Karpas-422 (cell line): ENCODE measurements at regions not wholly inside any gene's neighbourhood (a gene's known extent, or its start where the extent isn't known, plus 50 kb on each side); places are given as distances from the start of the nearest gene placed in this dataset.

ENCODE experiments used
- DNase-seq: peaks from one replicate; pipeline ENCODE4 v3.0.0-alpha.2; 2015
- H2AFZ ChIP-seq: fragments of 200-600 bp; sonication (generic); 2 replicates; pipeline ENCODE4 v1.6.1; 2014; ENCODE audit warnings: antibody characterized with exemption, low read length, mixed read lengths
- H3K27ac ChIP-seq: fragments of 200-600 bp; sonication (generic); 2 replicates; pipeline ENCODE4 v1.5.1; 2014; ENCODE audit warnings: mild to moderate bottlenecking, low read length, moderate library complexity
- H3K27me3 ChIP-seq: fragments of 200-600 bp; sonication (generic); 2 replicates; pipeline ENCODE4 v1.6.1; 2014; ENCODE audit warnings: low read length, mixed read lengths
- H3K36me3 ChIP-seq: fragments of 200-600 bp; sonication (generic); 2 replicates; pipeline ENCODE4 v1.6.1; 2014; ENCODE audit warnings: low read length, mixed read lengths; ENCODE audit not compliant: insufficient read depth
- H3K4me1 ChIP-seq: fragments of 200-600 bp; sonication (generic); 2 replicates; pipeline ENCODE4 v1.6.1; 2014; ENCODE audit warnings: mild to moderate bottlenecking, low read length, mixed read lengths
- H3K4me2 ChIP-seq: fragments of 200-600 bp; sonication (generic); 2 replicates; pipeline ENCODE4 v1.6.1; 2014; ENCODE audit warnings: low read length, low read depth, mild to moderate bottlenecking; ENCODE audit not compliant: poor library complexity, severe bottlenecking
- H3K4me3 ChIP-seq: fragments of 200-600 bp; sonication (generic); 2 replicates; pipeline ENCODE4 v1.5.1; 2014; ENCODE audit warnings: mild to moderate bottlenecking, antibody characterized with exemption, low read length, mixed read lengths
- H3K79me2 ChIP-seq: fragments of 200-600 bp; sonication (generic); 2 replicates; pipeline ENCODE4 v1.6.1; 2014; ENCODE audit warnings: mild to moderate bottlenecking, low read length, mixed read lengths
- H3K9ac ChIP-seq: fragments of 200-600 bp; sonication (generic); 2 replicates; pipeline ENCODE4 v1.6.0; 2014; ENCODE audit warnings: low read length
- H3K9me2 ChIP-seq: fragments of 200-600 bp; sonication (generic), shearing (Covaris generic); replicated peaks from 2 replicates; pipeline ENCODE4 v1.6.0; 2014; ENCODE audit warnings: mild to moderate bottlenecking, low read length, moderate library complexity; ENCODE audit not compliant: insufficient read depth
- H3K9me3 ChIP-seq: fragments of 300-700, 200-600 bp; sonication (generic); 2 replicates; pipeline ENCODE4 v1.6.1; 2014; ENCODE audit warnings: low read length, mixed read lengths
- H4K20me1 ChIP-seq: fragments of 200-600 bp; sonication (generic); 2 replicates; pipeline ENCODE4 v1.6.1; 2014; ENCODE audit warnings: mild to moderate bottlenecking, antibody characterized with exemption, low read length, low read depth; ENCODE audit not compliant: insufficient read depth

GRCh38 chr21:16789636-16790035 is 723.2 kb upstream of the CXADR start:
- DNase-seq: no peak
- Histone ChIP-seq H3K4me1 (no peaks in the 10 kb centered on the region), H4K20me1 (no peaks in the 10 kb centered on the region), H3K9me2 (no peaks in the 10 kb centered on the region), H3K4me3 (no peak overlapping the region), H3K4me2 (no peak overlapping the region), H3K9ac (no peak overlapping the region), H3K36me3 (no peaks in the 10 kb centered on the region), H3K27ac (no peak overlapping the region), H3K9me3 (peaks cover 22% of the 10 kb centered on the region), H3K79me2 (no peaks in the 10 kb centered on the region), H2AFZ (no peak overlapping the region), H3K27me3 (no peaks in the 10 kb centered on the region)

- H3K9me3 ChIP-seq: peaks cover 27% of the 10 kb centered on the region
- H2AFZ ChIP-seq: no peak overlapping the region
- no peak overlapping the region for H3K9ac ChIP-seq
- H3K27ac ChIP-seq: no peak overlapping the region
- no peaks in the 10 kb centered on the region for H4K20me1 ChIP-seq
- H3K4me3 ChIP-seq: no peak overlapping the region
- H3K4me1 ChIP-seq: no peaks in the 10 kb centered on the region
- H3K36me3 ChIP-seq: no peaks in the 10 kb centered on the region
- no peak overlapping the region for H3K4me2 ChIP-seq
- H3K9me2 ChIP-seq: no peaks in the 10 kb centered on the region
- no peak for DNase-seq
- H3K79me2 ChIP-seq: no peaks in the 10 kb centered on the region
- H3K27me3 ChIP-seq: no peaks in the 10 kb centered on the region
These were observed 720.7 kb upstream of the CXADR start for GRCh38 chr21:16792101-16792500.

- no peak for DNase-seq
These were observed 717.9 kb upstream of the CXADR start for GRCh38 chr21:16794950-16795349.

GRCh38 chr21:16796776-16797175 is 716.1 kb upstream of the CXADR start:
- H3K4me2 ChIP-seq: no peak overlapping the region
- no peaks in the 10 kb centered on the region for H3K4me1 ChIP-seq
- H3K9ac ChIP-seq: no peak overlapping the region
- H2AFZ ChIP-seq: no peak overlapping the region
- DNase-seq: no peak
- no peak overlapping the region for H3K27ac ChIP-seq
- H3K79me2 ChIP-seq: no peaks in the 10 kb centered on the region
- no peaks in the 10 kb centered on the region for H3K9me2 ChIP-seq
- H3K27me3 ChIP-seq: no peaks in the 10 kb centered on the region
- peaks cover 58% of the 10 kb centered on the region for H3K9me3 ChIP-seq
- H3K4me3 ChIP-seq: no peak overlapping the region
- H3K36me3 ChIP-seq: no peaks in the 10 kb centered on the region
- no peaks in the 10 kb centered on the region for H4K20me1 ChIP-seq

More at GRCh38 chr21:16794950-16795349, 717.9 kb upstream of the CXADR start:
- no peak overlapping the region for H3K27ac ChIP-seq
- no peaks in the 10 kb centered on the region for H3K79me2 ChIP-seq
- H3K9me2 ChIP-seq: no peaks in the 10 kb centered on the region
- peaks cover 43% of the 10 kb centered on the region for H3K9me3 ChIP-seq
- H3K4me2 ChIP-seq: no peak overlapping the region
- no peaks in the 10 kb centered on the region for H4K20me1 ChIP-seq
- no peaks in the 10 kb centered on the region for H3K27me3 ChIP-seq
- H3K36me3 ChIP-seq: no peaks in the 10 kb centered on the region
- H3K4me1 ChIP-seq: no peaks in the 10 kb centered on the region
- no peak overlapping the region for H3K9ac ChIP-seq
- no peak overlapping the region for H3K4me3 ChIP-seq
- H2AFZ ChIP-seq: no peak overlapping the region

GRCh38 chr21:16797540-16797939 is 715.3 kb upstream of the CXADR start:
- Histone ChIP-seq H3K4me3 (no peak overlapping the region), H3K36me3 (no peaks in the 10 kb centered on the region), H4K20me1 (no peaks in the 10 kb centered on the region), H3K27ac (no peak overlapping the region), H3K4me2 (no peak overlapping the region), H3K9me3 (peaks cover 59% of the 10 kb centered on the region), H3K79me2 (no peaks in the 10 kb centered on the region), H2AFZ (no peak overlapping the region), H3K9ac (no peak overlapping the region), H3K27me3 (no peaks in the 10 kb centered on the region), H3K4me1 (no peaks in the 10 kb centered on the region), H3K9me2 (no peaks in the 10 kb centered on the region)
- no peak for DNase-seq

GRCh38 chr21:16797966-16798365 is 714.9 kb upstream of the CXADR start:
- Histone ChIP-seq H3K4me1 (no peaks in the 10 kb centered on the region), H3K27ac (no peak overlapping the region), H3K9me2 (no peaks in the 10 kb centered on the region), H3K4me3 (no peak overlapping the region), H4K20me1 (no peaks in the 10 kb centered on the region), H3K36me3 (no peaks in the 10 kb centered on the region), H3K4me2 (no peak overlapping the region), H2AFZ (no peak overlapping the region), H3K27me3 (no peaks in the 10 kb centered on the region), H3K79me2 (no peaks in the 10 kb centered on the region), H3K9me3 (peaks cover 58% of the 10 kb centered on the region), H3K9ac (no peak overlapping the region)
- no peak for DNase-seq

GRCh38 chr21:16800536-16801275 is 712.1 kb upstream of the CXADR start:
- Histone ChIP-seq H3K27me3 (no peaks in the 10 kb centered on the region), H3K4me2 (no peak overlapping the region), H3K9ac (no peak overlapping the region), H3K9me2 (no peaks in the 10 kb centered on the region), H3K27ac (no peak overlapping the region), H3K4me3 (no peak overlapping the region), H4K20me1 (no peaks in the 10 kb centered on the region), H3K4me1 (no peaks in the 10 kb centered on the region), H3K9me3 (peaks cover 48% of the 10 kb centered on the region), H3K79me2 (no peaks in the 10 kb centered on the region), H2AFZ (no peak overlapping the region), H3K36me3 (no peaks in the 10 kb centered on the region)
- no peak for DNase-seq

GRCh38 chr21:16811011-16811410 is 701.8 kb upstream of the CXADR start:
- no peaks in the 10 kb centered on the region for H3K27me3 ChIP-seq
- H3K79me2 ChIP-seq: no peaks in the 10 kb centered on the region
- no peak overlapping the region for H3K4me2 ChIP-seq
- no peaks in the 10 kb centered on the region for H4K20me1 ChIP-seq
- no peaks in the 10 kb centered on the region for H3K9me2 ChIP-seq
- DNase-seq: no peak
- H3K4me1 ChIP-seq: no peaks in the 10 kb centered on the region
- no peak overlapping the region for H3K27ac ChIP-seq
- no peak overlapping the region for H3K9ac ChIP-seq
- no peak overlapping the region for H3K4me3 ChIP-seq
- no peaks in the 10 kb centered on the region for H3K36me3 ChIP-seq
- H2AFZ ChIP-seq: no peak overlapping the region
- H3K9me3 ChIP-seq: peaks cover 50% of the 10 kb centered on the region
